DND-41 (cell line): ENCODE measurements at regions not wholly inside any gene's neighbourhood (a gene's known extent, or its start where the extent isn't known, plus 50 kb on each side); places are given as distances from the start of the nearest gene placed in this dataset.

Source experiments
- ATAC-seq: fragments of 200-7000 bp; cut with Tn5 transposase; 3 replicates; pipeline ENCODE4 v1.9.1; 2021; ENCODE audit warnings: low read depth; ENCODE audit not compliant: insufficient read depth
- DNase-seq: peaks from one replicate; pipeline ENCODE4 v3.0.0-alpha.2; 2020
- H2AFZ ChIP-seq: 2 replicates; pipeline ENCODE4 v1.6.0; 2012; ENCODE audit warnings: low read depth, low read length
- H3K27ac ChIP-seq: 2 replicates; pipeline ENCODE4 v1.5.1; 2012; ENCODE audit warnings: low read length, inconsistent platforms
- H3K27me3 ChIP-seq: fragments of 200-600 bp; sonication (generic); 2 replicates; pipeline ENCODE4 v1.6.0; 2012; ENCODE audit warnings: low read length, mild to moderate bottlenecking, inconsistent platforms; ENCODE audit not compliant: insufficient read depth, poor library complexity
- H3K36me3 ChIP-seq: 2 replicates; pipeline ENCODE4 v1.5.1; 2012; ENCODE audit warnings: low read length, inconsistent platforms; ENCODE audit not compliant: insufficient read depth
- H3K4me1 ChIP-seq: 2 replicates; pipeline ENCODE4 v1.5.1; 2012; ENCODE audit warnings: mild to moderate bottlenecking, low read length; ENCODE audit not compliant: insufficient read depth
- H3K4me2 ChIP-seq: 2 replicates; pipeline ENCODE4 v1.6.0; 2012; ENCODE audit warnings: mild to moderate bottlenecking, moderate library complexity, low read length, inconsistent platforms; ENCODE audit not compliant: insufficient read depth
- H3K4me3 ChIP-seq, 2 experiments: fragments of 200-600 bp in 1 of 2; shearing (Covaris generic) in 1 of 2; 2 replicates each; pipeline ENCODE4 v1.5.1; 2012 to 2016; ENCODE audit warnings: inconsistent platforms in 2 of 2, low read length in 2 of 2, mild to moderate bottlenecking in 2 of 2, low read depth in 1 of 2, moderate library complexity in 1 of 2
- H3K79me2 ChIP-seq: 2 replicates; pipeline ENCODE4 v1.6.0; 2012; ENCODE audit warnings: low read length, inconsistent platforms; ENCODE audit not compliant: insufficient read depth
- H3K9ac ChIP-seq: 2 replicates; pipeline ENCODE4 v1.6.0; 2012; ENCODE audit warnings: low read depth, mild to moderate bottlenecking, inconsistent platforms, low read length, moderate library complexity
- H3K9me3 ChIP-seq: 2 replicates; pipeline ENCODE4 v1.5.1; 2012; ENCODE audit warnings: low read length, moderate library complexity, mild to moderate bottlenecking, inconsistent platforms; ENCODE audit not compliant: insufficient read depth, severe bottlenecking
- H4K20me1 ChIP-seq: 2 replicates; pipeline ENCODE4 v1.6.0; 2012; ENCODE audit warnings: low read length; ENCODE audit not compliant: insufficient read depth
- CTCF ChIP-seq: IDR thresholded peaks from 2 replicates; pipeline ENCODE4 v1.5.1; 2012; ENCODE audit warnings: borderline replicate concordance, low read length, moderate library complexity, mild to moderate bottlenecking; ENCODE audit not compliant: poor library complexity, severe bottlenecking; ENCODE audit errors: extremely low read depth
- EZH2 ChIP-seq: IDR thresholded peaks from 3 replicates; pipeline ENCODE4 v1.6.1; 2012; ENCODE audit warnings: borderline replicate concordance, low read depth, mild to moderate bottlenecking, moderate library complexity, low read length, inconsistent platforms; ENCODE audit not compliant: severe bottlenecking

GRCh38 chr13:67292886-67293285, 62.8 kb upstream of the PCDH9 start:
- Histone ChIP-seq H3K27ac (no peak overlapping the region), H3K9ac (no peak overlapping the region), H4K20me1 (no peaks in the 10 kb centered on the region), H3K79me2 (no peaks in the 10 kb centered on the region), H2AFZ (no peak overlapping the region), H3K4me2 (no peak overlapping the region), H3K27me3 (no peaks in the 10 kb centered on the region), H3K4me1 (no peaks in the 10 kb centered on the region), H3K4me3 (no peak overlapping the region), H3K36me3 (no peaks in the 10 kb centered on the region), H3K9me3 (no peaks in the 10 kb centered on the region)
- ATAC-seq (no peak), DNase-seq (no peak)
- TF ChIP-seq CTCF (no peak), EZH2 (no peak)

- Histone ChIP-seq H3K9ac (no peak overlapping the region), H3K4me1 (no peaks in the 10 kb centered on the region), H3K4me3 (no peak overlapping the region), H3K79me2 (no peaks in the 10 kb centered on the region), H2AFZ (no peak overlapping the region), H3K36me3 (no peaks in the 10 kb centered on the region), H3K4me2 (no peak overlapping the region), H4K20me1 (no peaks in the 10 kb centered on the region), H3K9me3 (no peaks in the 10 kb centered on the region), H3K27ac (no peak overlapping the region), H3K27me3 (no peaks in the 10 kb centered on the region)
- no peak for DNase-seq
- TF ChIP-seq CTCF (no peak), EZH2 (no peak)
- no peak for ATAC-seq
Measured at GRCh38 chr13:67285611-67286010, 55.5 kb upstream of the PCDH9 start.

GRCh38 chr13:67283637-67284036, 53.5 kb upstream of the PCDH9 start:
- no peaks in the 10 kb centered on the region for H3K4me1 ChIP-seq
- H3K36me3 ChIP-seq = no peaks in the 10 kb centered on the region
- H3K4me3 ChIP-seq = no peak overlapping the region
- H4K20me1 ChIP-seq = no peaks in the 10 kb centered on the region
- no peaks in the 10 kb centered on the region for H3K27me3 ChIP-seq
- TF ChIP-seq CTCF (no peak), EZH2 (no peak)
- no peak overlapping the region for H3K4me2 ChIP-seq
- no peak overlapping the region for H3K27ac ChIP-seq
- no peaks in the 10 kb centered on the region for H3K79me2 ChIP-seq
- no peaks in the 10 kb centered on the region for H3K9me3 ChIP-seq
- DNase-seq (no peak), ATAC-seq (no peak)
- no peak overlapping the region for H2AFZ ChIP-seq
- no peak overlapping the region for H3K9ac ChIP-seq

- H3K9me3 ChIP-seq = no peaks in the 10 kb centered on the region
- H3K9ac ChIP-seq = no peak overlapping the region
- no peaks in the 10 kb centered on the region for H3K27me3 ChIP-seq
- H3K27ac ChIP-seq = no peak overlapping the region
- no peaks in the 10 kb centered on the region for H3K36me3 ChIP-seq
- no peaks in the 10 kb centered on the region for H3K4me1 ChIP-seq
- H2AFZ ChIP-seq = no peak overlapping the region
- TF ChIP-seq CTCF (no peak), EZH2 (no peak)
- no peak for ATAC-seq
- DNase-seq = no peak
- no peaks in the 10 kb centered on the region for H3K79me2 ChIP-seq
- no peaks in the 10 kb centered on the region for H4K20me1 ChIP-seq
- H3K4me2 ChIP-seq = no peak overlapping the region
- H3K4me3 ChIP-seq = no peak overlapping the region
Measured at GRCh38 chr13:67281466-67281865, 51.3 kb upstream of the PCDH9 start.
